Vagina (tissue), 2 donors: ENCODE measurements at regions not wholly inside any gene's neighbourhood (a gene's known extent, or its start where the extent isn't known, plus 50 kb on each side); places are given as distances from the start of the nearest gene placed in this dataset.

Experiments
- POLR2A ChIP-seq, 2 donors: fragments of 450-650 bp; IDR thresholded peaks; one replicate each; pipeline ENCODE4 v1.6.1; 2017; ENCODE audit warnings: antibody characterized with exemption in 2 of 2, mild to moderate bottlenecking in 2 of 2, moderate library complexity in 2 of 2
- POLR2AphosphoS5 ChIP-seq, 2 donors: sonication (generic); formaldehyde crosslinking; IDR thresholded peaks; one replicate each; pipeline ENCODE4 v1.9.0; 2017; ENCODE audit warnings: antibody characterized with exemption in 2 of 2, mild to moderate bottlenecking in 2 of 2, low read depth in 1 of 2; ENCODE audit not compliant: insufficient read depth in 1 of 2
- TF ChIP-seq, protein P1 (sequence below), 3 experiments: fragments of 450-650 bp in 2 of 3; fragments of 200-600 bp in 1 of 3; sonication (generic) in 1 of 3; IDR thresholded peaks; one replicate each; pipeline ENCODE4 v1.5.1; 2017 to 2019; ENCODE audit warnings: antibody characterized with exemption in 3 of 3, mild to moderate bottlenecking in 2 of 3, moderate library complexity in 2 of 3

DNA sequence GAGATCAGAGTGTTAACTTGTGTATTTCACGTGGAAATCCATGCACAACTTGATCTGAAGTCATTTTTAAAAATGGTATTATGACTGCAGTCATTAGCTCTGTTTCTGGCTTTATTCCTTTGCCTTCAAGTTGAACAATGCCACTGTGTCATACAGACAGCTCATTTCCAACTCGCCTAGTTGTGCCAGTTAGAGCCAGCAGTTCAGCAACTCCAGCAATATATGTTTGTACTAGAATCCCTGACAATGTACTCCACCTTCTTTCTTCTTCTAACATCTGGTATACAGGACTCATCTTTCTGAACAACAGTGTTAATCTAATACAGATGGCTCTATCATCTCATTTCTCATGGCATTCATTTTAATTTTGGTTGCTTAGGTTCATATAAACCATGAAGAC lies 418.3 kb upstream of the POU3F2 start:
- TF ChIP-seq, protein P1, sequence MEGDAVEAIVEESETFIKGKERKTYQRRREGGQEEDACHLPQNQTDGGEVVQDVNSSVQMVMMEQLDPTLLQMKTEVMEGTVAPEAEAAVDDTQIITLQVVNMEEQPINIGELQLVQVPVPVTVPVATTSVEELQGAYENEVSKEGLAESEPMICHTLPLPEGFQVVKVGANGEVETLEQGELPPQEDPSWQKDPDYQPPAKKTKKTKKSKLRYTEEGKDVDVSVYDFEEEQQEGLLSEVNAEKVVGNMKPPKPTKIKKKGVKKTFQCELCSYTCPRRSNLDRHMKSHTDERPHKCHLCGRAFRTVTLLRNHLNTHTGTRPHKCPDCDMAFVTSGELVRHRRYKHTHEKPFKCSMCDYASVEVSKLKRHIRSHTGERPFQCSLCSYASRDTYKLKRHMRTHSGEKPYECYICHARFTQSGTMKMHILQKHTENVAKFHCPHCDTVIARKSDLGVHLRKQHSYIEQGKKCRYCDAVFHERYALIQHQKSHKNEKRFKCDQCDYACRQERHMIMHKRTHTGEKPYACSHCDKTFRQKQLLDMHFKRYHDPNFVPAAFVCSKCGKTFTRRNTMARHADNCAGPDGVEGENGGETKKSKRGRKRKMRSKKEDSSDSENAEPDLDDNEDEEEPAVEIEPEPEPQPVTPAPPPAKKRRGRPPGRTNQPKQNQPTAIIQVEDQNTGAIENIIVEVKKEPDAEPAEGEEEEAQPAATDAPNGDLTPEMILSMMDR (IDR thresholded peaks at IDR 0.05): no peak
- no peak for TF ChIP-seq POLR2AphosphoS5 (IDR thresholded peaks at IDR 0.05; ENCODE audit: insufficient read depth in 1 of 2, low read depth in 1 of 2)
- TF ChIP-seq POLR2A (IDR thresholded peaks at IDR 0.05): no peak
